ENCODE measurements at regions not wholly inside any gene's neighbourhood (a gene's known extent, or its start where the extent isn't known, plus 50 kb on each side); places are given as distances from the start of the nearest gene placed in this dataset.

GRCh38 chr4:26071688-26072087, 157.7 kb downstream of the SMIM20 start:
- no peak for DNase-seq (ENCODE audit: low spot score)

- DNase-seq (ENCODE audit: low spot score), result no peak
Observed at GRCh38 chr4:26073886-26074560, 160.0 kb downstream of the SMIM20 start.

- no peak for DNase-seq (ENCODE audit: low spot score)
Observed at GRCh38 chr4:26074712-26075430, 160.9 kb downstream of the SMIM20 start.

- no peak for DNase-seq (ENCODE audit: low spot score)
Observed at GRCh38 chr4:26075583-26075982, 161.6 kb downstream of the SMIM20 start.

GRCh38 chr4:26076000-26076587, 162.1 kb downstream of the SMIM20 start:
- DNase-seq (ENCODE audit: low spot score), result no peak

- DNase-seq (ENCODE audit: low spot score), result no peak
Observed at GRCh38 chr4:26076896-26077295, 162.9 kb downstream of the SMIM20 start.

GRCh38 chr4:26077756-26078155, 163.7 kb downstream of the SMIM20 start:
- no peak for DNase-seq (ENCODE audit: low spot score)

GRCh38 chr4:26080870-26081628, 167.0 kb downstream of the SMIM20 start:
- no peak for DNase-seq (ENCODE audit: low spot score)

GRCh38 chr4:26081795-26082498, 167.9 kb downstream of the SMIM20 start:
- no peak for DNase-seq (ENCODE audit: low spot score)

GRCh38 chr4:26082565-26082964, 168.5 kb downstream of the SMIM20 start:
- no peak for DNase-seq (ENCODE audit: low spot score)

- DNase-seq (ENCODE audit: low spot score), result no peak
Observed at GRCh38 chr4:26083987-26084386, 170.0 kb downstream of the SMIM20 start.

- no peak for DNase-seq (ENCODE audit: low spot score)
Observed at GRCh38 chr4:26084414-26084813, 170.4 kb downstream of the SMIM20 start.

GRCh38 chr4:26085551-26085950, 171.5 kb downstream of the SMIM20 start:
- DNase-seq (ENCODE audit: low spot score), result no peak

GRCh38 chr4:26086621-26087441, 172.8 kb downstream of the SMIM20 start:
- DNase-seq (ENCODE audit: low spot score), result no peak

GRCh38 chr4:26088433-26088928, 174.5 kb downstream of the SMIM20 start:
- DNase-seq (ENCODE audit: low spot score), result no peak

- no peak for DNase-seq (ENCODE audit: low spot score)
Observed at GRCh38 chr4:26093551-26093950, 179.5 kb downstream of the SMIM20 start.

- no peak for DNase-seq (ENCODE audit: low spot score)
Observed at GRCh38 chr4:26094076-26094475, 180.1 kb downstream of the SMIM20 start.

GRCh38 chr4:26094911-26095310, 180.9 kb downstream of the SMIM20 start:
- no peak for DNase-seq (ENCODE audit: low spot score)

GRCh38 chr4:26099967-26100366, 185.9 kb downstream of the SMIM20 start:
- DNase-seq (ENCODE audit: low spot score), result no peak

- DNase-seq (ENCODE audit: low spot score), result no peak
Observed at GRCh38 chr4:26101011-26101410, 187.0 kb downstream of the SMIM20 start.
